ENCODE measurements at regions not wholly inside any gene's neighbourhood (a gene's known extent, or its start where the extent isn't known, plus 50 kb on each side); places are given as distances from the start of the nearest gene placed in this dataset.

GRCh38 chr12:83538361-83538965 is 851.8 kb downstream of the TMTC2 start:
- Histone ChIP-seq H3K9me3 (ENCODE audit: control insufficient read depth, insufficient read depth, low read length) (no peaks in the 10 kb centered on the region; the same call in 1 of the 2 replicates), H2AK5ac (ENCODE audit: low read depth, low read length) (no peak overlapping the region), H3K4ac (ENCODE audit: low read depth, low read length) (no peak overlapping the region), H2BK15ac (ENCODE audit: low read depth, low read length) (no peak overlapping the region), H3K4me1 (ENCODE audit: control insufficient read depth, insufficient read depth, low read length) (no peaks in the 10 kb centered on the region), H4K8ac (ENCODE audit: low read depth in 2 of 2, low read length in 2 of 2) (no peak overlapping the region), H3K23ac (ENCODE audit: low read depth, low read length) (no peak overlapping the region), H2BK120ac (ENCODE audit: low read depth, low read length) (no peak overlapping the region), H2AFZ (replicated peaks; ENCODE audit: low read length, poor library complexity) (no peak overlapping the region), H3K27me3 (ENCODE audit: control insufficient read depth, insufficient read depth, low read length) (no peaks in the 10 kb centered on the region), H4K5ac (ENCODE audit: low read depth, low read length) (no peak overlapping the region), H3K36me3 (ENCODE audit: control insufficient read depth, insufficient read depth, low read length) (no peaks in the 10 kb centered on the region), H3K4me3 (ENCODE audit: insufficient read depth, low read depth, low read length) (no peak overlapping the region), H3K14ac (replicated peaks; ENCODE audit: low read depth, low read length) (no peak overlapping the region), H3K9me1 (ENCODE audit: insufficient read depth, low read length) (no peaks in the 10 kb centered on the region), H2BK20ac (ENCODE audit: low read depth, low read length) (no peak overlapping the region), H3K18ac (ENCODE audit: low read depth, low read length) (no peak overlapping the region), H3K4me2 (ENCODE audit: low read depth, low read length) (no peak overlapping the region), H2BK5ac (ENCODE audit: low read depth, low read length, poor library complexity, severe bottlenecking) (no peak overlapping the region), H3K9ac (ENCODE audit: low read depth, low read length) (no peak overlapping the region), H3K27ac (ENCODE audit: insufficient read depth, low read length) (no peak overlapping the region), H4K20me1 (ENCODE audit: insufficient read depth, low read length) (no peaks in the 10 kb centered on the region), H3K56ac (ENCODE audit: extremely low read depth, insufficient read depth, low read length) (no peak overlapping the region), H3K79me1 (ENCODE audit: low read depth in 1 of 2, low read length in 2 of 2) (no peaks in the 10 kb centered on the region), H2AK9ac (replicated peaks; ENCODE audit: low read depth, low read length, poor library complexity) (no peak overlapping the region), H4K91ac (ENCODE audit: insufficient read depth, low read depth, low read length) (no peak overlapping the region)
- no CpG with 5 or more reads among the region's 3 CpGs for WGBS, 2 experiments (ENCODE audit: extremely low coverage in 2 of 2, insufficient read length in 1 of 2)
- DNase-seq = no peak
- in situ Hi-C loops (cut with MboI; ENCODE audit: low sequenced_read_pairs) = no loop called here
- BruUV-seq (replicated peaks) = no TSS peak
- ChIA-PET CTCF (no interaction called here), POLR2A (ENCODE audit: unreplicated experiment) (interaction anchor here (0.6 kb wide), 1 partner anchor 60 kb away, joined by 3 read pairs; no protein-coding TSS in a partner anchor)
- ATAC-seq (ENCODE audit: low read depth) = no peak
- dilution Hi-C loops (cut with HindIII; ENCODE audit: low sequenced_read_pairs, unreplicated experiment) = no loop called here
- intact Hi-C loops (cut with micrococcal nuclease) = no loop called here
- TF ChIP-seq FOS (IDR thresholded peaks at IDR 0.05; ENCODE audit: low read depth, low read length) (no peak), USF2 (IDR thresholded peaks at IDR 0.05; ENCODE audit: low read depth, low read length) (no peak), SMC3 (IDR thresholded peaks at IDR 0.05; ENCODE audit: low read depth, low read length) (no peak), BHLHE40 (IDR thresholded peaks at IDR 0.05; ENCODE audit: low read depth, low read length) (no peak), POLR2A (IDR thresholded peaks at IDR 0.05; ENCODE audit: low read depth, low read length) (no peak), MXI1 (IDR thresholded peaks at IDR 0.05; ENCODE audit: borderline replicate concordance, low read depth, low read length) (no peak)

Data from IMR-90 (cell line).